ENCODE measurements at regions not wholly inside any gene's neighbourhood (a gene's known extent, or its start where the extent isn't known, plus 50 kb on each side); places are given as distances from the start of the nearest gene placed in this dataset.

GRCh38 chr2:58893656-58894351 is 652.7 kb upstream of the FANCL start:
- H3K4me2 ChIP-seq (ENCODE audit: insufficient read depth in 1 of 2, low read depth in 2 of 2, low read length in 2 of 2) = no peak overlapping the region
- H3K9ac ChIP-seq (replicated peaks in 1 of 4; ENCODE audit: extremely low read depth in 1 of 4, low read depth in 3 of 4, low read length in 3 of 4) = no peak overlapping the region
- no peaks in the 10 kb centered on the region for H3K27me3 ChIP-seq (replicated peaks in 1 of 4; ENCODE audit: control insufficient read depth in 3 of 4, extremely low read depth in 1 of 4, insufficient read depth in 3 of 4, low read length in 3 of 4)
- no peak overlapping the region for H2AK5ac ChIP-seq (ENCODE audit: low read depth, low read length)
- H2BK15ac ChIP-seq (ENCODE audit: low read length) = no peak overlapping the region
- H3K18ac ChIP-seq (ENCODE audit: extremely low read depth, low read length) = no peak overlapping the region
- H2BK20ac ChIP-seq (ENCODE audit: low read length) = no peak overlapping the region
- H3K14ac ChIP-seq (ENCODE audit: insufficient read length) = no peak overlapping the region
- H3K79me2 ChIP-seq (ENCODE audit: control insufficient read depth in 1 of 2, insufficient read depth in 2 of 2, low read length in 2 of 2) = no peaks in the 10 kb centered on the region
- H2AFZ ChIP-seq (ENCODE audit: low read length) = no peak overlapping the region
- H2BK5ac ChIP-seq (ENCODE audit: low read depth, low read length) = no peak overlapping the region
- no peaks in the 10 kb centered on the region for H3K36me3 ChIP-seq (ENCODE audit: control insufficient read depth in 2 of 4, insufficient read depth in 4 of 4, low read length in 3 of 4)
- no peak overlapping the region for H3K23ac ChIP-seq (ENCODE audit: insufficient read length)
- H3K4ac ChIP-seq (replicated peaks; ENCODE audit: insufficient read length, low read depth, low read length) = no peak overlapping the region
- H2BK12ac ChIP-seq (ENCODE audit: low read depth, low read length) = no peak overlapping the region
- H4K5ac ChIP-seq (ENCODE audit: insufficient read length, low read depth, low read length) = no peak overlapping the region
- H3K27ac ChIP-seq (ENCODE audit: low read depth, low read length) = no peak overlapping the region
- FAIRE-seq (no peak), DNase-seq (ENCODE audit: low read depth in 1 of 2, low spot score in 2 of 2) (no peak)
- ChIA-PET POLR2A (ENCODE audit: partially characterized antibody) (no interaction called here), CTCF (ENCODE audit: partially characterized antibody) (interaction anchor here (0.8 to 0.9 kb wide), 2 partner anchors 15 to 130 kb away, joined by 3 read pairs; no protein-coding TSS in a partner anchor)
- H3K9me3 ChIP-seq (ENCODE audit: insufficient read depth in 2 of 2, low read depth in 1 of 2, low read length in 1 of 2) = no peaks in the 10 kb centered on the region
- no peak overlapping the region for H4K91ac ChIP-seq (replicated peaks; ENCODE audit: insufficient read length, low read length)
- no peak overlapping the region for H4K8ac ChIP-seq (ENCODE audit: extremely low read depth, insufficient read depth, low read length)
- no peaks in the 10 kb centered on the region for H3K23me2 ChIP-seq (ENCODE audit: low read depth, low read length)
- no peak overlapping the region for H3K4me3 ChIP-seq (ENCODE audit: extremely low read depth in 1 of 4, insufficient read depth in 2 of 4, low read depth in 3 of 4, low read length in 4 of 4)
- H2BK120ac ChIP-seq (replicated peaks; ENCODE audit: low read depth, low read length) = no peak overlapping the region
- no peaks in the 10 kb centered on the region for H3K4me1 ChIP-seq (replicated peaks in 1 of 4; ENCODE audit: control insufficient read depth in 3 of 4, insufficient read depth in 4 of 4, low read length in 3 of 4)
- H4K20me1 ChIP-seq (replicated peaks in 1 of 2; ENCODE audit: control insufficient read depth in 1 of 2, insufficient read depth in 2 of 2, low read length in 2 of 2) = no peaks in the 10 kb centered on the region
- H3K56ac ChIP-seq (replicated peaks; ENCODE audit: insufficient read length, low read depth, low read length) = no peak overlapping the region
- 89% methylated on average over 14 of the region's 14 CpGs; no CpG with 5 or more reads in 1 of the 2 experiments for whole genome bisulfite sequencing, 2 experiments (ENCODE audit: extremely low coverage in 1 of 2, insufficient coverage in 1 of 2, insufficient read length in 1 of 2, insufficient replicate concordance in 2 of 2, low coverage in 1 of 2, low lambda C conversion rate in 2 of 2, missing lambda C conversion rate in 1 of 2)
- H3K79me1 ChIP-seq (ENCODE audit: low read depth, low read length) = no peaks in the 10 kb centered on the region
- TF ChIP-seq SIX5 (IDR thresholded peaks at IDR 0.05; ENCODE audit: low read depth, low read length) (no peak), BCL11A (IDR thresholded peaks at IDR 0.05; ENCODE audit: low read depth in 2 of 2, low read length in 2 of 2) (no peak), RFX5 (IDR thresholded peaks at IDR 0.05; ENCODE audit: borderline replicate concordance, low read depth, low read length) (no peak), SIN3A (conservative IDR thresholded peaks at IDR 0.05 in 1 of 2, IDR thresholded peaks at IDR 0.05 in 1 of 2; ENCODE audit: low read depth in 1 of 2, low read length in 2 of 2) (no peak), BACH1 (IDR thresholded peaks at IDR 0.05; ENCODE audit: low read length) (no peak), EGR1 (IDR thresholded peaks at IDR 0.05; ENCODE audit: borderline replicate concordance, low read depth, low read length) (no peak), YY1 (IDR thresholded peaks at IDR 0.05; ENCODE audit: low read depth, low read length) (no peak), KDM5A (IDR thresholded peaks at IDR 0.05; ENCODE audit: low read length) (no peak), JUND (IDR thresholded peaks at IDR 0.05; ENCODE audit: low read length) (no peak), PHF8 (conservative IDR thresholded peaks at IDR 0.05; ENCODE audit: low read depth, low read length) (no peak), USF2 (IDR thresholded peaks at IDR 0.05; ENCODE audit: low read length) (no peak), JUN (IDR thresholded peaks at IDR 0.05; ENCODE audit: low read depth, low read length) (no peak), SAP30 (IDR thresholded peaks at IDR 0.05; ENCODE audit: insufficient read depth, insufficient replicate concordance, low read length) (no peak)
